Sigmoid colon (tissue), 6 donors: ENCODE measurements at regions not wholly inside any gene's neighbourhood (a gene's known extent, or its start where the extent isn't known, plus 50 kb on each side); places are given as distances from the start of the nearest gene placed in this dataset.

Experiments used
- DNase-seq: peaks from one replicate; pipeline ENCODE4 v3.0.0-alpha.2; 2019
- H3K27ac ChIP-seq, 4 donors: fragments of 200-600 bp; sonication (generic); one replicate each; pipeline ENCODE4 v1.5.1; 2016 to 2019; ENCODE audit warnings: mild to moderate bottlenecking in 1 of 4
- H3K27me3 ChIP-seq, 3 donors: fragments of 200-600 bp; sonication (generic); one replicate each; pipeline ENCODE4 v1.5.1; 2019; ENCODE audit warnings: mild to moderate bottlenecking in 1 of 3
- H3K36me3 ChIP-seq, 4 donors: fragments of 200-600 bp; sonication (generic); one replicate each; pipeline ENCODE4 v1.5.1; 2016 to 2019
- H3K4me1 ChIP-seq, 4 donors: fragments of 200-600 bp; sonication (generic); one replicate each; pipeline ENCODE4 v1.5.1; 2017 to 2019
- H3K4me3 ChIP-seq, 4 donors: fragments of 200-600 bp; sonication (generic); one replicate each; pipeline ENCODE4 v1.5.1; 2017 to 2019; ENCODE audit warnings: mild to moderate bottlenecking in 2 of 4, moderate library complexity in 1 of 4
- H3K9me3 ChIP-seq, 4 donors: fragments of 200-600 bp in 3 of 4; sonication (generic) in 3 of 4; one replicate each; pipeline versions ENCODE4 v1.5.1 to v1.6.1; 2013 to 2019
- CTCF ChIP-seq, 4 experiments: fragments of 450-650 bp in 3 of 4; fragments of 200-600 bp in 1 of 4; IDR thresholded peaks; one replicate each; pipeline ENCODE4 v1.5.1; 2016 to 2019; ENCODE audit warnings: antibody characterized with exemption in 4 of 4, mild to moderate bottlenecking in 3 of 4, moderate library complexity in 2 of 4
- EP300 ChIP-seq, 4 donors: sonication (generic); formaldehyde crosslinking; IDR thresholded peaks; one replicate each; pipeline ENCODE4 v1.6.1; 2017; ENCODE audit warnings: antibody characterized with exemption in 4 of 4
- POLR2A ChIP-seq, 2 donors: fragments of 450-650 bp; IDR thresholded peaks; one replicate each; pipeline ENCODE4 v1.6.1; 2016; ENCODE audit warnings: antibody characterized with exemption in 2 of 2, mild to moderate bottlenecking in 2 of 2, moderate library complexity in 2 of 2
- POLR2AphosphoS5 ChIP-seq, 4 donors: sonication (generic); formaldehyde crosslinking; IDR thresholded peaks; one replicate each; pipeline ENCODE4 v1.6.1; 2017; ENCODE audit warnings: antibody characterized with exemption in 4 of 4
- WGBS, 2 donors: extraction: QIAGEN DNeasy Blood & Tissue Kit; methylation state at CpG; one replicate each; pipeline ENCODE4 v1.1.7; 2013; 5-methylcytosine and 5-hydroxymethylcytosine counted together
- intact Hi-C: fragments of 100-400 bp; cut with DNase I; formaldehyde crosslinking; loops from one replicate; pipeline ENCODE4 v1.15.1; 2023
- donor health status: healthy with polysubstance abuse.
- donor health status: healthy.

DNA sequence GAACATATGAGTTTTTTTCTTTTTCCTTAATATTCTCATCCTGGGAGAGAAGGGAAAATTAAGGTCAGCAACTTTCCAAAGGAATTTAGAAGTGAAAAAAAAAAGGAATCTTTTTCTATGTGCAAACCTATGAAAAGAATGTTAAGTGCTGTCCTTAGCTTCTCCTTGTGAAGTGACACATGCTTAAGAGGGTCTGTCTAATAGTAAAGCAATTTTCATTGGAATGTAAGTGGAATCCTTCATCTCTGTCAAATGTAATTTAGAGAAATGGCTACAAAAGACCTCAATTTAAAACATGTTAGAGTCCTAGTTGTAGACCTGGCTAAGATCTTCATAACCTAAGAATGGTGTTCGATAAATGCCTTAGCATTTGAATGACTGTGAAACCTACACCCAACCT lies 117.4 kb upstream of the EPB41L3 start:
- no peak for DNase-seq
- Histone ChIP-seq H3K4me3 (no peak overlapping the region), H3K36me3 (no peaks in the 10 kb centered on the region), H3K27me3 (no peaks in the 10 kb centered on the region), H3K9me3 (no peaks in the 10 kb centered on the region), H3K4me1 (no peaks in the 10 kb centered on the region), H3K27ac (no peak overlapping the region)
- intact Hi-C loops: no loop called here
- TF ChIP-seq POLR2AphosphoS5 (IDR thresholded peaks at IDR 0.05): no peak
- no peak for TF ChIP-seq POLR2A (IDR thresholded peaks at IDR 0.05)
- TF ChIP-seq EP300 (IDR thresholded peaks at IDR 0.05): no peak
- TF ChIP-seq CTCF (IDR thresholded peaks at IDR 0.05): no peak
- WGBS, 2 donors: 87 to 97% methylated on average over 1 of the region's 1 CpG

- no peak for TF ChIP-seq POLR2AphosphoS5 (IDR thresholded peaks at IDR 0.05)
- TF ChIP-seq EP300 (IDR thresholded peaks at IDR 0.05): no peak
- no peak for TF ChIP-seq CTCF (IDR thresholded peaks at IDR 0.05)
- TF ChIP-seq POLR2A (IDR thresholded peaks at IDR 0.05): no peak
- Histone ChIP-seq H3K27ac (no peak overlapping the region), H3K9me3 (no peaks in the 10 kb centered on the region), H3K4me1 (no peaks in the 10 kb centered on the region), H3K4me3 (no peak overlapping the region), H3K36me3 (no peaks in the 10 kb centered on the region), H3K27me3 (no peaks in the 10 kb centered on the region)
- intact Hi-C loops: no loop called here
- no peak for DNase-seq
- WGBS, 2 donors: 84 to 88% methylated on average over 3 of the region's 3 CpGs
Measured at GRCh38 chr18:5653802-5654201, 110.0 kb upstream of the EPB41L3 start.

DNA sequence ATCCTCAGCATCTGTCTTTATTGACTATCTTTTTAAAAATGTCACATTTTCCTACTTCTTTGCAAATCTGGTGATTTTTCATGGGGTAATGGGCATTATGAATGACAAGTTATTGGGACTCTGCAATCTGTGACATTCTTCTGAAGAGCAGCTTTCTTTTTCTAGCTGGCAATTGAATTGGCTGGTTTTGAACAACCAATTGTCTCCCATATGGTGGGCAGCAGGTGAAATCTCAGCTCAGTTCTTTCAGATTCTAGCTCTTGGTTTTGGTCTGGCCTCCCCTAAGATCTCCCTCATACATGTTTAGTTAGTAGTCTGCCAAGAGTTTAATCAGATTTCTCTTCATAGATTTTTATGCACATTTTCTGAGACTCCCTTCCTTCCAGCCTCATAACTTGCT lies 107.9 kb upstream of the EPB41L3 start:
- Histone ChIP-seq H3K27ac (no peak overlapping the region), H3K27me3 (no peaks in the 10 kb centered on the region), H3K4me1 (no peaks in the 10 kb centered on the region), H3K36me3 (no peaks in the 10 kb centered on the region), H3K4me3 (no peak overlapping the region), H3K9me3 (no peaks in the 10 kb centered on the region)
- no peak for TF ChIP-seq CTCF (IDR thresholded peaks at IDR 0.05)
- no peak for TF ChIP-seq EP300 (IDR thresholded peaks at IDR 0.05)
- TF ChIP-seq POLR2A (IDR thresholded peaks at IDR 0.05): no peak
- intact Hi-C loops: no loop called here
- DNase-seq: no peak

- no peak overlapping the region for H3K4me3 ChIP-seq
- H3K4me1 ChIP-seq: no peaks in the 10 kb centered on the region
- no peaks in the 10 kb centered on the region for H3K27me3 ChIP-seq
- TF ChIP-seq POLR2AphosphoS5 (IDR thresholded peaks at IDR 0.05): no peak
- no peak for TF ChIP-seq CTCF (IDR thresholded peaks at IDR 0.05)
- TF ChIP-seq EP300 (IDR thresholded peaks at IDR 0.05): no peak
- no peak for TF ChIP-seq POLR2A (IDR thresholded peaks at IDR 0.05)
- H3K9me3 ChIP-seq: no peaks in the 10 kb centered on the region
- H3K27ac ChIP-seq: no peak overlapping the region
- intact Hi-C loops: no loop called here
- no peak for DNase-seq
- H3K36me3 ChIP-seq: no peaks in the 10 kb centered on the region
- 88 to 94% methylated on average over 8 of the region's 8 CpGs for WGBS, 2 donors
Measured at GRCh38 chr18:5649439-5649838, 105.6 kb upstream of the EPB41L3 start.

DNA sequence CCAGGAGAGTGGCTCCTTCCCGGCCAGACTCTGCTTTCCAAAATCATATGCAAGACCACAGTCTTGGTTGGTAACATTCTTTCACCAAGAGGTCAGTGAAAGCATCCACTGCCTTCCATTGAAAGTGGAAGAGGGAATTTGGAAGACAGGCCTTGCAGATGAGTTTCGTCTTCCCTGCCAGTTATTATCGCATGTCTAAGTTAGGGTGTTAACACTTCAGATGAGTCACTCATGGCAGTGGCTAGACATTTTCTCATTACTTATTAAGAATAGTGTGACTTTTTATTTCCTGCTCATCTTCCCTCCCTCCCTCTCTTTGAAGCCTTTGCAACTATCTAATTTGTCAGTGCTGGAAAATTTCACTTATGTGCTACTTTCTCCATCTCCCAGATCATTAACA lies 102.9 kb upstream of the EPB41L3 start:
- no peak overlapping the region for H3K4me3 ChIP-seq
- H3K27ac ChIP-seq: no peak overlapping the region
- no peaks in the 10 kb centered on the region for H3K36me3 ChIP-seq
- H3K27me3 ChIP-seq: no peaks in the 10 kb centered on the region
- intact Hi-C loops: no loop called here
- no peaks in the 10 kb centered on the region for H3K4me1 ChIP-seq
- DNase-seq: no peak
- no peaks in the 10 kb centered on the region for H3K9me3 ChIP-seq
- WGBS, 2 donors: 71 to 83% methylated on average over 3 of the region's 3 CpGs
- TF ChIP-seq CTCF (IDR thresholded peaks at IDR 0.05) (no peak), EP300 (IDR thresholded peaks at IDR 0.05) (no peak), POLR2A (IDR thresholded peaks at IDR 0.05) (no peak), POLR2AphosphoS5 (IDR thresholded peaks at IDR 0.05) (no peak)
